ENCODE measurements at regions not wholly inside any gene's neighbourhood (a gene's known extent, or its start where the extent isn't known, plus 50 kb on each side); places are given as distances from the start of the nearest gene placed in this dataset.

DNA sequence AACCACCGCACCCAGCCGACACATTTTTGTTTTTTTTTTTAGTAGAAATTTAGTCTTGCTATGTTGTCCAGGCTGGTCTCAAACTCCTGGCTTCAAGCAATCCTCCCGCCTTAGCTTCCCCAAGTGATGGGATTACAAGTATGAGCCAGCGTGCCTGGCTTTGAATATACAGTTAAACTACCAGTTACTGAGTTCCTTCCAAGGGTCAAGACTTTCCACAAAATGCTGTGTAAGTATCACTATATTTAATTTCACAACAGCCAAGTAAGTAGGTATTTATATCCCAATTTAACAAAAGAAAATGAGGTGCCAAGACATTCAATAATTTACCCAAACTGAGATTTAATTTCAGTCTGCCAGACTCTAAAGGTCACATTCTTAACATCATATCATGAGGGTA lies 181.3 kb upstream of the TMC3 start:
- TF ChIP-seq, protein P1, sequence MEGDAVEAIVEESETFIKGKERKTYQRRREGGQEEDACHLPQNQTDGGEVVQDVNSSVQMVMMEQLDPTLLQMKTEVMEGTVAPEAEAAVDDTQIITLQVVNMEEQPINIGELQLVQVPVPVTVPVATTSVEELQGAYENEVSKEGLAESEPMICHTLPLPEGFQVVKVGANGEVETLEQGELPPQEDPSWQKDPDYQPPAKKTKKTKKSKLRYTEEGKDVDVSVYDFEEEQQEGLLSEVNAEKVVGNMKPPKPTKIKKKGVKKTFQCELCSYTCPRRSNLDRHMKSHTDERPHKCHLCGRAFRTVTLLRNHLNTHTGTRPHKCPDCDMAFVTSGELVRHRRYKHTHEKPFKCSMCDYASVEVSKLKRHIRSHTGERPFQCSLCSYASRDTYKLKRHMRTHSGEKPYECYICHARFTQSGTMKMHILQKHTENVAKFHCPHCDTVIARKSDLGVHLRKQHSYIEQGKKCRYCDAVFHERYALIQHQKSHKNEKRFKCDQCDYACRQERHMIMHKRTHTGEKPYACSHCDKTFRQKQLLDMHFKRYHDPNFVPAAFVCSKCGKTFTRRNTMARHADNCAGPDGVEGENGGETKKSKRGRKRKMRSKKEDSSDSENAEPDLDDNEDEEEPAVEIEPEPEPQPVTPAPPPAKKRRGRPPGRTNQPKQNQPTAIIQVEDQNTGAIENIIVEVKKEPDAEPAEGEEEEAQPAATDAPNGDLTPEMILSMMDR (IDR thresholded peaks at IDR 0.05) = no peak
- no peak for TF ChIP-seq POLR2A (IDR thresholded peaks at IDR 0.05)
